Transverse colon (tissue), 4 donors: ENCODE measurements at regions not wholly inside any gene's neighbourhood (a gene's known extent, or its start where the extent isn't known, plus 50 kb on each side); places are given as distances from the start of the nearest gene placed in this dataset.

Experiments
- DNase-seq: peaks from one replicate; pipeline ENCODE4 v3.0.0-alpha.2; 2019
- H3K27ac ChIP-seq, 4 donors: fragments of 200-600 bp; sonication (generic); 2 replicates each; pipeline ENCODE4 v1.5.1; 2016 to 2018; ENCODE audit warnings: inconsistent platforms in 4 of 4
- H3K27me3 ChIP-seq: fragments of 200-600 bp; sonication (generic); 2 replicates; pipeline ENCODE4 v1.5.1; 2017; ENCODE audit warnings: inconsistent platforms
- H3K36me3 ChIP-seq, 4 donors: fragments of 200-600 bp; sonication (generic); 2 replicates each; pipeline ENCODE4 v1.5.1; 2017 to 2019; ENCODE audit warnings: inconsistent platforms in 4 of 4
- H3K4me1 ChIP-seq, 4 donors: fragments of 200-600 bp; sonication (generic); 2 replicates each; pipeline ENCODE4 v1.5.1; 2017 to 2020; ENCODE audit warnings: inconsistent platforms in 4 of 4
- H3K4me3 ChIP-seq, 4 donors: fragments of 200-600 bp; sonication (generic); 1 replicate in 1 of 4; 2 replicates in 3 of 4; pipeline versions ENCODE4 v1.5.1 to v1.6.1; 2017 to 2019; ENCODE audit warnings: inconsistent platforms in 4 of 4
- H3K9me3 ChIP-seq, 2 donors: fragments of 200-600 bp; sonication (generic); 2 replicates each; pipeline ENCODE4 v1.5.1; 2017 to 2019; ENCODE audit warnings: inconsistent platforms in 2 of 2
- EP300 ChIP-seq: sonication (generic); formaldehyde crosslinking; IDR thresholded peaks from one replicate; pipeline ENCODE4 v1.6.1; 2017; ENCODE audit warnings: antibody characterized with exemption, low read depth
- POLR2A ChIP-seq: fragments of 450-650 bp; IDR thresholded peaks from one replicate; pipeline ENCODE4 v1.6.1; 2016; ENCODE audit warnings: antibody characterized with exemption, mild to moderate bottlenecking, moderate library complexity
- POLR2AphosphoS5 ChIP-seq, 3 donors: sonication (generic); formaldehyde crosslinking; IDR thresholded peaks; one replicate each; pipeline ENCODE4 v1.6.1; 2016; ENCODE audit warnings: antibody characterized with exemption in 3 of 3
- WGBS, 2 donors: methylation state at CpG; one replicate each; pipeline ENCODE4 v1.1.5; 2018; ENCODE audit warnings: low coverage in 1 of 2; 5-methylcytosine and 5-hydroxymethylcytosine counted together
- in situ Hi-C, 4 donors: fragments of 200-750 bp; cut with MboI; loops; one replicate each; pipeline versions ENCODE4 v1.15.0 to v1.15.1; 2017; ENCODE audit warnings: low sequenced_read_pairs in 3 of 4, low pct_ligation_motif_present in 1 of 4, low pct_unique_long_range_greater_than_20kb in 1 of 4
- intact Hi-C: fragments of 100-400 bp; cut with DNase I; formaldehyde crosslinking; loops from one replicate; pipeline ENCODE4 v1.15.1; 2023; ENCODE audit warnings: low total_unique reads
- TF ChIP-seq, protein P1 (sequence below), 5 experiments: fragments of 200-600 bp in 3 of 5; fragments of 450-650 bp in 2 of 5; sonication (generic) in 3 of 5; IDR thresholded peaks; 1 replicate in 2 of 5; 2 replicates in 3 of 5; pipeline ENCODE4 v1.5.1; 2016 to 2017; ENCODE audit warnings: antibody characterized with exemption in 5 of 5, inconsistent platforms in 3 of 5, mild to moderate bottlenecking in 2 of 5, moderate library complexity in 1 of 5

DNA sequence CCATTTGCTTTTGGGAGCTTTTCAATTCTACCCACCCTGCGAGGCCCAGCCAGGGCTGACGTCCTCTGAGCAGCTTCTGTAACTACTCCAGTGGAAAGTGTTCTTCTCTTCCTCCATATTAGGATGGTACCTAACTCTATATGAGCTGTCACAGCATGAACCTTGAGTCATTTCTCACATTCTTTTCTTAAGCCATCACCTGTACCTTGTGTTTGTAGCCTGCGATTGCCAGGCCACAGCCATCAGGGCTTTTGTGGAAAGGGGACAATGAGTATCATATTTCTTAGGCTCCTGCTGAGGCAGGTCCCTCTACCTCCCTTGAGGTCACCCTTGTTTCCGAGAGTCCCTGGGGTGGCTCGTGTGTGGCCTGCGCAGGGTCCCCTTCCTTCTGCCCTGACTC is 144.5 kb upstream of the DLX2 start:
- in situ Hi-C loops = no loop called here
- H3K27me3 ChIP-seq = no peaks in the 10 kb centered on the region
- H3K9me3 ChIP-seq = no peaks in the 10 kb centered on the region
- H3K27ac ChIP-seq = no peak overlapping the region
- intact Hi-C loops = no loop called here
- H3K4me1 ChIP-seq = peaks cover 0 to 7% (median 2%) of the 10 kb centered on the region in 4 donors
- WGBS, 2 donors = 90% methylated on average over 6 of the region's 6 CpGs; no CpG with 5 or more reads in 1 of the 2 donors
- H3K4me3 ChIP-seq = no peak overlapping the region
- DNase-seq = no peak
- no peak for TF ChIP-seq POLR2A
- no peak for TF ChIP-seq EP300
- TF ChIP-seq, protein P1, sequence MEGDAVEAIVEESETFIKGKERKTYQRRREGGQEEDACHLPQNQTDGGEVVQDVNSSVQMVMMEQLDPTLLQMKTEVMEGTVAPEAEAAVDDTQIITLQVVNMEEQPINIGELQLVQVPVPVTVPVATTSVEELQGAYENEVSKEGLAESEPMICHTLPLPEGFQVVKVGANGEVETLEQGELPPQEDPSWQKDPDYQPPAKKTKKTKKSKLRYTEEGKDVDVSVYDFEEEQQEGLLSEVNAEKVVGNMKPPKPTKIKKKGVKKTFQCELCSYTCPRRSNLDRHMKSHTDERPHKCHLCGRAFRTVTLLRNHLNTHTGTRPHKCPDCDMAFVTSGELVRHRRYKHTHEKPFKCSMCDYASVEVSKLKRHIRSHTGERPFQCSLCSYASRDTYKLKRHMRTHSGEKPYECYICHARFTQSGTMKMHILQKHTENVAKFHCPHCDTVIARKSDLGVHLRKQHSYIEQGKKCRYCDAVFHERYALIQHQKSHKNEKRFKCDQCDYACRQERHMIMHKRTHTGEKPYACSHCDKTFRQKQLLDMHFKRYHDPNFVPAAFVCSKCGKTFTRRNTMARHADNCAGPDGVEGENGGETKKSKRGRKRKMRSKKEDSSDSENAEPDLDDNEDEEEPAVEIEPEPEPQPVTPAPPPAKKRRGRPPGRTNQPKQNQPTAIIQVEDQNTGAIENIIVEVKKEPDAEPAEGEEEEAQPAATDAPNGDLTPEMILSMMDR (IDR thresholded peaks at IDR 0.05) = no peak
- no peak for TF ChIP-seq POLR2AphosphoS5 (IDR thresholded peaks at IDR 0.05)
- H3K36me3 ChIP-seq = no peaks in the 10 kb centered on the region

DNA sequence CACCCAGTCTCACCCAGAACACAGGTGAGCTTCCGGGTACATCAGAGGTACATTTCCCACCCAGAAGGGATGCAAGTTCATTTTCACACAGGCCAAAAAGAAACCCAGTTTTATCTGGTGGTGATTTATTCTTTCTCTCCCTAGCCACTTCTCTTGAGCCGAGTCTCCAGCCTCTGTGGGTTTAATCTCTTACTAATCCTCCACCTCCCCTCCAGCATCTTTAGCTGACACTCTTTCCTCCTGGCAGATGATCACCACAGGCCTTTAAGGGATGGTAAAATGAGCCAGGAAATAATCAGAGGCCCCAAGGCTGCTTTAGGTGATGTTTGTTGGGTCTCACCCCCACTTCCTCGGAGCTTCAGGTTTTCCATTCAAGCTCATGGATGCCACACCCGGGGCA is 145.7 kb upstream of the DLX2 start:
- no peaks in the 10 kb centered on the region for H3K9me3 ChIP-seq
- no peak for DNase-seq
- H3K36me3 ChIP-seq = no peaks in the 10 kb centered on the region
- intact Hi-C loops (no loop called here), in situ Hi-C loops (no loop called here)
- H3K27ac ChIP-seq = no peak overlapping the region
- H3K27me3 ChIP-seq = no peaks in the 10 kb centered on the region
- peaks cover 0 to 4% (median under 1%) of the 10 kb centered on the region in 4 donors for H3K4me1 ChIP-seq
- WGBS, 2 donors = 64% methylated on average over 4 of the region's 4 CpGs; no CpG with 5 or more reads in 1 of the 2 donors
- H3K4me3 ChIP-seq = no peak overlapping the region
- TF ChIP-seq EP300 = no peak
- TF ChIP-seq, protein P1 (IDR thresholded peaks at IDR 0.05) = no peak
- TF ChIP-seq POLR2AphosphoS5 (IDR thresholded peaks at IDR 0.05) = no peak
- no peak for TF ChIP-seq POLR2A

DNA sequence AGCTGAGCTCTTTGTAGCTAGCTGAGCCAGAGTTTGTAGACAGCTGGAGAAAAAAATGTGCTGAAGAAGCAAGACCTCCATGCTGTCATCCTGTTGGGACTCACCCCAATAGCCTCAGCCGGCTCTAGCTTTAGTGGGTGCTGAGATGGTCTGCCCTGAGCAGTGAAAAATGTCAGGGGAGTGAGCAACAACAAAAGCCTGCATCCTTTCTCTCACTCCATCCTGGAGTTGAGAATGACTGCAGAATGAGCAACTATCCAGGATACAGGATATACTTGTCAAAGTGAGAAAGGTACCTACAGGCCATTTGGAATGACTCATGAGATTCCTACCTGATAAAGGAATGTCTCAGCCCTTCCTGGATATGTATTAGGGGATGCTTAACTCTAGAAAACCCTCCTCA is 146.1 kb upstream of the DLX2 start:
- Histone ChIP-seq H3K9me3 (no peaks in the 10 kb centered on the region), H3K4me3 (no peak overlapping the region), H3K27ac (no peak overlapping the region), H3K36me3 (no peaks in the 10 kb centered on the region), H3K27me3 (no peaks in the 10 kb centered on the region), H3K4me1 (peaks cover 0 to 7% (median 2%) of the 10 kb centered on the region in 4 donors)
- WGBS, 2 donors = 67% methylated on average over 1 of the region's 1 CpG; no CpG with 5 or more reads in 1 of the 2 donors
- DNase-seq = no peak
- in situ Hi-C loops (no loop called here), intact Hi-C loops (no loop called here)
- TF ChIP-seq, protein P1 (IDR thresholded peaks at IDR 0.05) = no peak
- no peak for TF ChIP-seq POLR2A
- TF ChIP-seq POLR2AphosphoS5 (IDR thresholded peaks at IDR 0.05) = no peak
- TF ChIP-seq EP300 = no peak

DNA sequence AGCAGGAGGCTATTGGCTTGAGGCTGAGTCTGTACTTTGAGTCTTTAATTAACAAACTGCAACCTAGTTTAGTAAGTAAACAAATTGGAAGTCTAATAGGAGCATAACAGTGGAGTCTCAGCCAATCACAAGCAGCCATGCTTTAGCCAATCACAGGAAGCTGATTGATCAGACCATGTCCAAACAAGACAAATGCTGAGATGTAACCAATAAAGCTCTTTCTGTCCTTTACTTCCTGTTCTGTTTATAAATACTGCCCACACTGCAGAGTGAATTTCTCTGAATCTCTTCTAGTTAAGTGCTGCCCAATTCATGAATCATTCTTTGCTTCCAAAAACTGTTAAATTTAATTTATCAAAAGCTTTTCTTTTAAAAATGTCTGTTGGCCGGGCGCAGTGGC is 146.6 kb upstream of the DLX2 start:
- no peak for TF ChIP-seq EP300
- no peak for TF ChIP-seq POLR2AphosphoS5 (IDR thresholded peaks at IDR 0.05)
- no peak for TF ChIP-seq POLR2A
- TF ChIP-seq, protein P1 (IDR thresholded peaks at IDR 0.05) = no peak
- intact Hi-C loops (no loop called here), in situ Hi-C loops (no loop called here)
- H3K9me3 ChIP-seq = no peaks in the 10 kb centered on the region
- H3K36me3 ChIP-seq = no peaks in the 10 kb centered on the region
- H3K27ac ChIP-seq = no peak overlapping the region
- no peaks in the 10 kb centered on the region for H3K27me3 ChIP-seq
- no peak overlapping the region for H3K4me3 ChIP-seq
- H3K4me1 ChIP-seq = peaks cover 0 to 12% (median 2%) of the 10 kb centered on the region in 4 donors
- no peak for DNase-seq
- 85 to 87% methylated on average over 2 of the region's 2 CpGs for WGBS, 2 donors
